Neural progenitor cell (in vitro differentiated cells): ENCODE measurements at regions not wholly inside any gene's neighbourhood (a gene's known extent, or its start where the extent isn't known, plus 50 kb on each side); places are given as distances from the start of the nearest gene placed in this dataset.
A peak's percentile ranks its signal among the peaks of the same experiment; 100 is the strongest.

Experiments
- DNase-seq: peaks from one replicate; pipeline ENCODE4 v3.0.0-alpha.2; 2016; ENCODE audit warnings: low spot score
- H2AFZ ChIP-seq: fragments of 200-600 bp; sonication (generic); replicated peaks from 2 replicates; pipeline ENCODE4 v1.6.1; 2016; ENCODE audit warnings: antibody characterized with exemption
- H3F3A ChIP-seq: fragments of 200-600 bp; sonication (generic); 2 replicates; pipeline ENCODE4 v1.6.1; 2016; ENCODE audit warnings: antibody characterized with exemption, low read depth
- H3K27ac ChIP-seq: fragments of 200-600 bp; sonication (generic); 2 replicates; pipeline ENCODE4 v1.5.1; 2016; ENCODE audit warnings: mild to moderate bottlenecking
- H3K27me3 ChIP-seq: fragments of 200-600 bp; sonication (generic); 2 replicates; pipeline ENCODE4 v1.6.1; 2016; ENCODE audit warnings: mild to moderate bottlenecking, moderate library complexity
- H3K36me3 ChIP-seq: fragments of 200-600 bp; sonication (generic); 2 replicates; pipeline ENCODE4 v1.5.1; 2016
- H3K4me1 ChIP-seq: fragments of 200-600 bp; sonication (generic); 2 replicates; pipeline ENCODE4 v1.6.1; 2016; ENCODE audit warnings: mixed run types
- H3K4me2 ChIP-seq: fragments of 200-600 bp; sonication (generic); 2 replicates; pipeline ENCODE4 v1.6.1; 2016
- H3K4me3 ChIP-seq: fragments of 200-600 bp; sonication (generic); 2 replicates; pipeline ENCODE4 v1.5.1; 2016
- H3K79me2 ChIP-seq: fragments of 200-600 bp; sonication (generic); 2 replicates; pipeline ENCODE4 v1.6.1; 2016; ENCODE audit warnings: low read depth
- H3K9ac ChIP-seq: fragments of 200-600 bp; sonication (generic); 2 replicates; pipeline ENCODE4 v1.6.1; 2016
- H3K9me3 ChIP-seq: fragments of 200-600 bp; sonication (generic); 2 replicates; pipeline ENCODE4 v1.5.1; 2016; ENCODE audit warnings: low read depth
- H4K20me1 ChIP-seq: fragments of 200-600 bp; sonication (generic); 2 replicates; pipeline ENCODE4 v1.6.1; 2016; ENCODE audit warnings: low read depth
- H3K27ac Mint-ChIP-seq: 3 replicates; pipeline ENCODE4 v1.8.0; 2021; ENCODE audit warnings: mixed read lengths
- H3K27me3 Mint-ChIP-seq: 2 replicates; pipeline ENCODE4 v1.8.0; 2022; ENCODE audit warnings: low read depth, mild to moderate bottlenecking, inconsistent platforms, moderate library complexity, mixed read lengths; ENCODE audit not compliant: insufficient read depth
- H3K36me3 Mint-ChIP-seq: 3 replicates; pipeline ENCODE4 v1.8.0; 2021; ENCODE audit warnings: mixed read lengths
- H3K4me1 Mint-ChIP-seq: 3 replicates; pipeline ENCODE4 v1.8.0; 2021; ENCODE audit warnings: mixed read lengths
- H3K4me3 Mint-ChIP-seq: 3 replicates; pipeline ENCODE4 v1.8.0; 2021; ENCODE audit warnings: mild to moderate bottlenecking, moderate library complexity, mixed read lengths
- H3K9me3 Mint-ChIP-seq: 3 replicates; pipeline ENCODE4 v1.8.0; 2020; ENCODE audit warnings: mixed read lengths
- EZH2 ChIP-seq: fragments of 200-600 bp; sonication (generic); IDR thresholded peaks from 2 replicates; pipeline ENCODE4 v1.6.1; 2017; ENCODE audit warnings: antibody characterized with exemption, mild to moderate bottlenecking, moderate library complexity
- EZH2phosphoT487 ChIP-seq: fragments of 200-600 bp; sonication (generic); IDR thresholded peaks from 2 replicates; pipeline ENCODE4 v1.6.1; 2017; ENCODE audit warnings: antibody characterized with exemption
- TF ChIP-seq, protein P1 (sequence below): fragments of 200-600 bp; sonication (generic); IDR thresholded peaks from 2 replicates; pipeline ENCODE4 v1.5.1; 2017; ENCODE audit warnings: antibody characterized with exemption, mild to moderate bottlenecking

DNA sequence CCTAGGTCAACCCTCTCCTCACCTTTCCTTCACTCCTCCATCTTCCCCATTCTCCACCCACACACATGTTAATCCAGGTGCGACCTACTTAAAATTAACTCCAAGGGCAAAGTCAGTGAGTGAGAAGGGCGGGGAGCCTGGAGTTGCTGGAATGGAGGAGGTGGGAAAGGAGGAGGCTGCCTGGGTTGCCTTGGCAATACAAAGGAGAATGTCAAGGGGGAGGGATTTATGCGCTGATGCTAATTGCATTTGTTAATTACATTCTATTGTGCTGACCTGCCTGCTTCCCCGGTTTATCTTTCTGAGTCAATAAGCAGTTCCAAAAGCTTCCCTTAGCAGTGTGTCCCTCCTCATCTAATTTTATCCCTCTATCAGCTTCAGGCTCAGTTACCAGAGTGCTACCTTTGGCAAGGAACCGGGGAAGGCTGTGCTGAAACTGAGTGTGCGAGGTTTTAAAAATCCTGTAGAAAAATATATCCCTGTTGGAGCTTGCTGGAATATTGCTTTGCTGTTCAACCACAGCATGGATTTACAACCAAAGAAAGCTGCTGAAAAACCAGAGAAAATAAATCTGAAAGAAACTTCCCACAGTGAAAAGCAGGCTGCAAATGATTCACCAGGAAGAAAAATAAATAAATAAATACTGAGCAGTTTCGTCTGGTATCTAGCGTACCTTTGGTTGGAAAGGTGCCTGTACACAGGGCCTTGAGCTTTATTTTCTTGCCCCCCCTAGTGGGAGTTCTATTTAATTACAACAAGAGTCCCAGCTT is 113.2 kb upstream of the DGKB start:
- Histone ChIP-seq H3K36me3 (no peaks in the 10 kb centered on the region), H3F3A (peaks cover 5% of the 10 kb centered on the region), H3K4me3 (peak overlapping the region; percentile 41), H3K4me1 (peaks cover 4% of the 10 kb centered on the region), H3K9me3 (no peaks in the 10 kb centered on the region), H3K9ac (no peak overlapping the region), H3K27me3 (no peaks in the 10 kb centered on the region), H3K27ac (no peak overlapping the region), H3K4me2 (peak overlapping the region; percentile 79), H3K79me2 (no peaks in the 10 kb centered on the region), H4K20me1 (no peaks in the 10 kb centered on the region), H2AFZ (peak overlapping the region; percentile 40)
- DNase-seq: peak; percentile 80
- Mint-ChIP-seq H3K27me3 (peaks cover 3% of the 10 kb centered on the region), H3K27ac (no peak overlapping the region), H3K4me1 (peaks cover 6% of the 10 kb centered on the region), H3K36me3 (no peaks in the 10 kb centered on the region), H3K9me3 (no peaks in the 10 kb centered on the region), H3K4me3 (peak overlapping the region; percentile 71)
- TF ChIP-seq EZH2: no peak
- no peak for TF ChIP-seq EZH2phosphoT487
- TF ChIP-seq, protein P1, sequence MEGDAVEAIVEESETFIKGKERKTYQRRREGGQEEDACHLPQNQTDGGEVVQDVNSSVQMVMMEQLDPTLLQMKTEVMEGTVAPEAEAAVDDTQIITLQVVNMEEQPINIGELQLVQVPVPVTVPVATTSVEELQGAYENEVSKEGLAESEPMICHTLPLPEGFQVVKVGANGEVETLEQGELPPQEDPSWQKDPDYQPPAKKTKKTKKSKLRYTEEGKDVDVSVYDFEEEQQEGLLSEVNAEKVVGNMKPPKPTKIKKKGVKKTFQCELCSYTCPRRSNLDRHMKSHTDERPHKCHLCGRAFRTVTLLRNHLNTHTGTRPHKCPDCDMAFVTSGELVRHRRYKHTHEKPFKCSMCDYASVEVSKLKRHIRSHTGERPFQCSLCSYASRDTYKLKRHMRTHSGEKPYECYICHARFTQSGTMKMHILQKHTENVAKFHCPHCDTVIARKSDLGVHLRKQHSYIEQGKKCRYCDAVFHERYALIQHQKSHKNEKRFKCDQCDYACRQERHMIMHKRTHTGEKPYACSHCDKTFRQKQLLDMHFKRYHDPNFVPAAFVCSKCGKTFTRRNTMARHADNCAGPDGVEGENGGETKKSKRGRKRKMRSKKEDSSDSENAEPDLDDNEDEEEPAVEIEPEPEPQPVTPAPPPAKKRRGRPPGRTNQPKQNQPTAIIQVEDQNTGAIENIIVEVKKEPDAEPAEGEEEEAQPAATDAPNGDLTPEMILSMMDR: peak; percentile 82

DNA sequence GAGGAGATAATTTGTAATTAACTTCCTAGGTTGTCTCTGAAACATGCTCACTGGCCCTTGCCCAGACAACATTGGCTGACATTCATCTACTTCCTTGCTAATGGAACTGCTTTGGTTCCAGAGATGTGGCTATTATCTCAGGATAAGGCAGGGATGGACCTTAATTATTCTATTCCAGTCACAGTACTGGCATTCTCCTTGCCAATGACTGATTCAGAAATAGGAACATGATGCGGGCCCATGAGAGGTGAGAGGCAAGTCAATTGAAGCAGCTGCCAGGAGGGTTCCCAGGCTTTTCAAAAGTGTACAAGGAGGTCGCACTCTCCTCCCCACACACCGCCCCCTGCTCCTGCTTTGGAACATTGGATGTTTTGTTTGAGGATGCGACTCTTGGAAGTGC is 109.6 kb upstream of the DGKB start:
- no peaks in the 10 kb centered on the region for H3K79me2 ChIP-seq
- H2AFZ ChIP-seq: no peak overlapping the region
- no peaks in the 10 kb centered on the region for H3K36me3 ChIP-seq
- H3K4me1 ChIP-seq: peaks cover 4% of the 10 kb centered on the region
- H3K4me1 Mint-ChIP-seq: peaks cover 6% of the 10 kb centered on the region
- no peaks in the 10 kb centered on the region for H4K20me1 ChIP-seq
- no peaks in the 10 kb centered on the region for H3K27me3 ChIP-seq
- H3F3A ChIP-seq: peaks cover 5% of the 10 kb centered on the region
- H3K9me3 Mint-ChIP-seq: no peaks in the 10 kb centered on the region
- no peaks in the 10 kb centered on the region for H3K9me3 ChIP-seq
- TF ChIP-seq, protein P1: no peak
- TF ChIP-seq EZH2phosphoT487 (no peak), EZH2 (no peak)
- H3K27me3 Mint-ChIP-seq: peaks cover 2% of the 10 kb centered on the region
- no peak overlapping the region for H3K4me3 ChIP-seq
- no peak for DNase-seq
- no peak overlapping the region for H3K27ac Mint-ChIP-seq
- no peak overlapping the region for H3K27ac ChIP-seq
- no peak overlapping the region for H3K9ac ChIP-seq
- no peaks in the 10 kb centered on the region for H3K36me3 Mint-ChIP-seq
- H3K4me3 Mint-ChIP-seq: no peak overlapping the region
- no peak overlapping the region for H3K4me2 ChIP-seq

DNA sequence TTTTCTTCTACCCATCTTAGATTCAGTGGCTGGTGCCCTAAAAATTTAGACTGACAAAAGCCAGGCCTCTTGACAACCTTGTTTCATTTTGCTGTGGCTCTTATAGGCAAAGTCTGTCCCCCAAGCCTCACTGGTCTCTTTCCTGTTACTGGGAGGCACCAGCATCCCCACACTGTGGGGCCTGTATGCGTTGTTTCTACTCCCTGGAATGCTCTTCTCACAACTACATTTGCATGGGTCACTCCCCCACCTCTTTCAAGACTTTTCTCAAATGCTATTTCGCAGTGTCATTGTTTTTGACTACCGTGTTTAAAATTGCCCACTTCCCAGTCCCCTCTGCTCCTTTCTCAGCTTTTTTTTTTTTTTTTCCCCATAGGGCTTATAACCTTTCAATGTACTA is 108.7 kb upstream of the DGKB start:
- H3K27me3 Mint-ChIP-seq: peaks cover 2% of the 10 kb centered on the region
- no peak overlapping the region for H3K4me3 ChIP-seq
- H2AFZ ChIP-seq: no peak overlapping the region
- H4K20me1 ChIP-seq: no peaks in the 10 kb centered on the region
- no peaks in the 10 kb centered on the region for H3K9me3 ChIP-seq
- no peaks in the 10 kb centered on the region for H3K36me3 Mint-ChIP-seq
- H3K4me2 ChIP-seq: no peak overlapping the region
- no peaks in the 10 kb centered on the region for H3K27me3 ChIP-seq
- TF ChIP-seq EZH2 (no peak), EZH2phosphoT487 (no peak)
- TF ChIP-seq, protein P1: no peak
- no peaks in the 10 kb centered on the region for H3K9me3 Mint-ChIP-seq
- H3K4me1 ChIP-seq: peaks cover 4% of the 10 kb centered on the region
- peaks cover 6% of the 10 kb centered on the region for H3K4me1 Mint-ChIP-seq
- H3F3A ChIP-seq: peaks cover 5% of the 10 kb centered on the region
- H3K9ac ChIP-seq: no peak overlapping the region
- no peak overlapping the region for H3K4me3 Mint-ChIP-seq
- H3K36me3 ChIP-seq: no peaks in the 10 kb centered on the region
- H3K27ac ChIP-seq: no peak overlapping the region
- H3K79me2 ChIP-seq: no peaks in the 10 kb centered on the region
- no peak overlapping the region for H3K27ac Mint-ChIP-seq
- DNase-seq: peak; percentile 16
